HEK293T (cell line): ENCODE measurements at regions not wholly inside any gene's neighbourhood (a gene's known extent, or its start where the extent isn't known, plus 50 kb on each side); places are given as distances from the start of the nearest gene placed in this dataset.

Experiments
- ARNT ChIP-seq: fragments of 450-650 bp; IDR thresholded peaks from 2 replicates; pipeline ENCODE4 v1.6.1; 2017; ENCODE audit warnings: mild to moderate bottlenecking
- BHLHE40 ChIP-seq: fragments of 450-650 bp; IDR thresholded peaks from 2 replicates; pipeline ENCODE4 v1.6.1; 2016; ENCODE audit warnings: mild to moderate bottlenecking, moderate library complexity, borderline replicate concordance
- ELF4 ChIP-seq: fragments of 450-650 bp; IDR thresholded peaks from 2 replicates; pipeline ENCODE4 v1.6.1; 2017; ENCODE audit warnings: antibody characterized with exemption
- FOXK2 ChIP-seq: fragments of 450-650 bp; IDR thresholded peaks from 2 replicates; pipeline ENCODE4 v1.6.1; 2016; ENCODE audit warnings: mild to moderate bottlenecking
- FOXM1 ChIP-seq: fragments of 450-650 bp; IDR thresholded peaks from 2 replicates; pipeline ENCODE4 v1.6.1; 2017; ENCODE audit warnings: mild to moderate bottlenecking, borderline replicate concordance
- HDGF ChIP-seq: fragments of 450-650 bp; IDR thresholded peaks from 2 replicates; pipeline ENCODE4 v1.6.1; 2017; ENCODE audit warnings: antibody characterized with exemption, borderline replicate concordance
- SP1 ChIP-seq: fragments of 450-650 bp; IDR thresholded peaks from 2 replicates; pipeline ENCODE4 v1.6.1; 2017
- TARDBP ChIP-seq: fragments of 450-650 bp; IDR thresholded peaks from 2 replicates; pipeline ENCODE4 v1.6.1; 2016
- ZNF384 ChIP-seq: fragments of 450-650 bp; IDR thresholded peaks from 2 replicates; pipeline ENCODE4 v1.6.1; 2016

DNA sequence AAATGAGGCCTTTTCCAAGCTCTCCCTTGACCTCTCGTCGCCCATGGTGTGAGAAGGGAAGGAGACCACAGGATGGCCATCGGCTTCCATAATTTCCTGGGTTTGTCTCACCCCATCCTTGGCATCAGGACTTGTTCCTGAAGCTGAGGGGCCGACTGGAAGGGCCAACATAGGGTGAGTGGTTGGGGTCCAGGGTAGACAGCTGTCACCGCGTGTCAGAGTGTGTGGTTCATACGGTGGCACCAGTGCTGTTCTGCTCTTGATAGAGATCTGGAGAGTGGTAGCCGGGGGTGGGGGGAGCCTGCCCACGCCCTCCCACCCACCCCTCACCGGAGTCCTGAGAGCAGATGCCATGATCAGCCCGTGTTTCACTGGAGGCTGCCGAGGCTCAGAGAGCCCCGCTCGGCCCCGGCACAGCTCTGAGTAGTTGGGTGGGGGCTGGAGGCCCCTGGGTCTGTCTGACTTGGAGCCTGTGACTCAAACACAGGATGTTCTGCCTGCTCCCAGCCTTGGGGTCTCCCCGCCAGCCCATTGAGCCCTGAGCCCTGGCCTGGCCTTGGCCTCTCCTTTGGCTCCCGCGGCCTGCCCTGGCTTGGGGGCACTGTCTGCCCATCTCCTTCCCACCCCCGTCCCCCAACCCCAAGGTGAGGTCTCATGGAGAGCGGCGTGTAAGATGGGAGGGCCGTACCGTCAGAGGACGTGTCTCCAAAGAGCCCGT is 53.1 kb upstream of the IER5L start:
- TF ChIP-seq FOXK2: no peak
- TF ChIP-seq TARDBP: no peak
- no peak for TF ChIP-seq ARNT
- TF ChIP-seq SP1: no peak
- TF ChIP-seq FOXM1: no peak
- TF ChIP-seq ELF4: no peak
- no peak for TF ChIP-seq ZNF384
- no peak for TF ChIP-seq HDGF
- TF ChIP-seq BHLHE40: no peak
